ENCODE measurements at regions not wholly inside any gene's neighbourhood (a gene's known extent, or its start where the extent isn't known, plus 50 kb on each side); places are given as distances from the start of the nearest gene placed in this dataset.

DNA sequence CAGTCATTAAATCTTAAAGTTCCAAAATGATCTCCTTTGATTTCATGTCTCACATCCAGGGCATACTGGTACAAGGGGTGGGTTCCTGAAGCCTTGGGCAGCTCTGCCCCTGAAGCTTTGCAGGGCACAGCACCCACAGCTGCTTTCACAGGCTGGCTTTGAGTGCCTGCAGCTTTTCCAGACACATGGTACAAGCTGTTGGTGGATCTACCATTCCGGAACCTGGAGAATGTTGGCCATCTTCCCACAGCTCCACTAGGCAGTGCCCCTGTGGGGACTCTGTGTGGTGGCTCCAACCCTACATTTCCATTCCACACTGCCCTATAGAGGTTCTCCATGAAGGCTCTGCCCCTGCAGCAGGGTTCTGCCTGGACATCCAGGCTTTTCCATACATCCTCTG, 211.1 kb upstream of the THBS1 start:
- TF ChIP-seq, protein P1, sequence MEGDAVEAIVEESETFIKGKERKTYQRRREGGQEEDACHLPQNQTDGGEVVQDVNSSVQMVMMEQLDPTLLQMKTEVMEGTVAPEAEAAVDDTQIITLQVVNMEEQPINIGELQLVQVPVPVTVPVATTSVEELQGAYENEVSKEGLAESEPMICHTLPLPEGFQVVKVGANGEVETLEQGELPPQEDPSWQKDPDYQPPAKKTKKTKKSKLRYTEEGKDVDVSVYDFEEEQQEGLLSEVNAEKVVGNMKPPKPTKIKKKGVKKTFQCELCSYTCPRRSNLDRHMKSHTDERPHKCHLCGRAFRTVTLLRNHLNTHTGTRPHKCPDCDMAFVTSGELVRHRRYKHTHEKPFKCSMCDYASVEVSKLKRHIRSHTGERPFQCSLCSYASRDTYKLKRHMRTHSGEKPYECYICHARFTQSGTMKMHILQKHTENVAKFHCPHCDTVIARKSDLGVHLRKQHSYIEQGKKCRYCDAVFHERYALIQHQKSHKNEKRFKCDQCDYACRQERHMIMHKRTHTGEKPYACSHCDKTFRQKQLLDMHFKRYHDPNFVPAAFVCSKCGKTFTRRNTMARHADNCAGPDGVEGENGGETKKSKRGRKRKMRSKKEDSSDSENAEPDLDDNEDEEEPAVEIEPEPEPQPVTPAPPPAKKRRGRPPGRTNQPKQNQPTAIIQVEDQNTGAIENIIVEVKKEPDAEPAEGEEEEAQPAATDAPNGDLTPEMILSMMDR (IDR thresholded peaks at IDR 0.05), result no peak
- TF ChIP-seq POLR2A (IDR thresholded peaks at IDR 0.05), result no peak

Measured in esophagus squamous epithelium (tissue), 4 donors.